Glomerular endothelial cell (primary cell): ENCODE measurements at regions not wholly inside any gene's neighbourhood (a gene's known extent, or its start where the extent isn't known, plus 50 kb on each side); places are given as distances from the start of the nearest gene placed in this dataset.

ENCODE experiments used
- DNase-seq: peaks from one replicate; pipeline ENCODE4 v3.0.0-alpha.2; 2011; ENCODE audit warnings: low read depth, low spot score; ENCODE audit errors: extremely low read depth

- no peak for DNase-seq
Measured at GRCh38 chr3:116842254-116842957, 132.8 kb downstream of the TUSC7 start.

GRCh38 chr3:116848248-116848829 lies 138.8 kb downstream of the TUSC7 start:
- DNase-seq = no peak

GRCh38 chr3:116849261-116849688 lies 139.7 kb downstream of the TUSC7 start:
- no peak for DNase-seq

GRCh38 chr3:116852803-116853202 lies 143.2 kb downstream of the TUSC7 start:
- DNase-seq = no peak

- DNase-seq = no peak
Measured at GRCh38 chr3:116863270-116863770, 153.7 kb downstream of the TUSC7 start.

- DNase-seq = peak; percentile 54
Measured at GRCh38 chr3:116863822-116864589, 154.4 kb downstream of the TUSC7 start.

- no peak for DNase-seq
Measured at GRCh38 chr3:116864590-116864927, 155.0 kb downstream of the TUSC7 start.

- DNase-seq = no peak
Measured at GRCh38 chr3:116870379-116870778, 160.8 kb downstream of the TUSC7 start.

- DNase-seq = no peak
Measured at GRCh38 chr3:116871905-116872304, 162.3 kb downstream of the TUSC7 start.

GRCh38 chr3:116872688-116873087 lies 163.1 kb downstream of the TUSC7 start:
- no peak for DNase-seq

- DNase-seq = no peak
Measured at GRCh38 chr3:116873142-116873541, 163.6 kb downstream of the TUSC7 start.

GRCh38 chr3:116877968-116878367 lies 168.4 kb downstream of the TUSC7 start:
- no peak for DNase-seq

GRCh38 chr3:116886202-116886893 lies 176.8 kb downstream of the TUSC7 start:
- no peak for DNase-seq

- no peak for DNase-seq
Measured at GRCh38 chr3:116896116-116896515, 186.5 kb downstream of the TUSC7 start.

- DNase-seq = no peak
Measured at GRCh38 chr3:116897382-116897781, 187.8 kb downstream of the TUSC7 start.

GRCh38 chr3:116899253-116899652 lies 189.7 kb downstream of the TUSC7 start:
- no peak for DNase-seq

- DNase-seq = no peak
Measured at GRCh38 chr3:116905334-116905733, 195.8 kb downstream of the TUSC7 start.

GRCh38 chr3:116905794-116906193 lies 196.2 kb downstream of the TUSC7 start:
- DNase-seq = no peak

- no peak for DNase-seq
Measured at GRCh38 chr3:116912116-116912515, 202.5 kb downstream of the TUSC7 start.

GRCh38 chr3:116914004-116914403 lies 204.4 kb downstream of the TUSC7 start:
- DNase-seq = no peak

GRCh38 chr3:116916836-116917235 lies 207.3 kb downstream of the TUSC7 start:
- DNase-seq = no peak
